ENCODE measurements at regions not wholly inside any gene's neighbourhood (a gene's known extent, or its start where the extent isn't known, plus 50 kb on each side); places are given as distances from the start of the nearest gene placed in this dataset.

- no peak for DNase-seq
- Histone ChIP-seq H3K4me3 (replicated peaks in 1 of 3; ENCODE audit: low read depth in 2 of 3, low read length in 3 of 3) (no peak overlapping the region), H3K4me1 (ENCODE audit: control insufficient read depth in 1 of 2, insufficient read depth in 2 of 2, low read length in 2 of 2) (no peaks in the 10 kb centered on the region), H3K79me2 (ENCODE audit: insufficient read depth, low read length) (no peaks in the 10 kb centered on the region), H3K4me2 (replicated peaks; ENCODE audit: extremely low read depth, low read length, poor library complexity, severe bottlenecking) (no peak overlapping the region), H4K20me1 (ENCODE audit: insufficient read depth, low read length) (no peaks in the 10 kb centered on the region), H3K9ac (ENCODE audit: insufficient read depth, low read length, poor library complexity, severe bottlenecking) (no peak overlapping the region), H3K27ac (ENCODE audit: low read depth in 1 of 2, low read length in 2 of 2) (no peak overlapping the region), H2AFZ (ENCODE audit: insufficient read depth, low read depth, low read length, poor library complexity, severe bottlenecking) (no peak overlapping the region), H3K9me3 (replicated peaks in 1 of 2; ENCODE audit: control insufficient read depth in 1 of 2, insufficient read depth in 1 of 2, low read length in 2 of 2) (no peaks in the 10 kb centered on the region), H3K36me3 (replicated peaks in 1 of 2; ENCODE audit: control insufficient read depth in 1 of 2, insufficient read depth in 2 of 2, low read length in 2 of 2) (no peaks in the 10 kb centered on the region), H3K27me3 (ENCODE audit: control insufficient read depth in 2 of 2, insufficient read depth in 2 of 2, low read length in 2 of 2) (no peaks in the 10 kb centered on the region)
- H3K36me3 Mint-ChIP-seq: no peaks in the 10 kb centered on the region
- H3K4me1 Mint-ChIP-seq: no peaks in the 10 kb centered on the region
- H3K27me3 Mint-ChIP-seq (ENCODE audit: low read depth in 3 of 3): peaks cover 0 to 1% (median 0%) of the 10 kb centered on the region in 3 donors
- intact Hi-C loops (cut with micrococcal nuclease): no loop called here
- TF ChIP-seq CTCF (IDR thresholded peaks at IDR 0.05): no peak
- H3K4me3 Mint-ChIP-seq: no peak overlapping the region
- no peaks in the 10 kb centered on the region for H3K9me3 Mint-ChIP-seq
- H3K27ac Mint-ChIP-seq: no peak overlapping the region
- 43% methylated on average over 3 of the region's 3 CpGs for WGBS (ENCODE audit: insufficient coverage)
These were observed 157.6 kb upstream of the LRFN5 start for GRCh38 chr14:41449066-41449465.

- H3K9ac ChIP-seq (ENCODE audit: insufficient read depth, low read length, poor library complexity, severe bottlenecking): no peak overlapping the region
- no CpG with 5 or more reads among the region's 2 CpGs for WGBS (ENCODE audit: insufficient coverage)
- H4K20me1 ChIP-seq (ENCODE audit: insufficient read depth, low read length): no peaks in the 10 kb centered on the region
- Mint-ChIP-seq H3K9me3 (no peaks in the 10 kb centered on the region), H3K4me1 (no peaks in the 10 kb centered on the region), H3K36me3 (no peaks in the 10 kb centered on the region), H3K4me3 (no peak overlapping the region), H3K27me3 (ENCODE audit: low read depth in 3 of 3) (peaks cover 0 to 1% (median 0%) of the 10 kb centered on the region in 3 donors), H3K27ac (no peak overlapping the region)
- no peak overlapping the region for H2AFZ ChIP-seq (ENCODE audit: insufficient read depth, low read depth, low read length, poor library complexity, severe bottlenecking)
- no peaks in the 10 kb centered on the region for H3K36me3 ChIP-seq (replicated peaks in 1 of 2; ENCODE audit: control insufficient read depth in 1 of 2, insufficient read depth in 2 of 2, low read length in 2 of 2)
- no peak for TF ChIP-seq CTCF (IDR thresholded peaks at IDR 0.05)
- no peaks in the 10 kb centered on the region for H3K27me3 ChIP-seq (ENCODE audit: control insufficient read depth in 2 of 2, insufficient read depth in 2 of 2, low read length in 2 of 2)
- no peaks in the 10 kb centered on the region for H3K9me3 ChIP-seq (replicated peaks in 1 of 2; ENCODE audit: control insufficient read depth in 1 of 2, insufficient read depth in 1 of 2, low read length in 2 of 2)
- no peaks in the 10 kb centered on the region for H3K79me2 ChIP-seq (ENCODE audit: insufficient read depth, low read length)
- no peak overlapping the region for H3K4me3 ChIP-seq (replicated peaks in 1 of 3; ENCODE audit: low read depth in 2 of 3, low read length in 3 of 3)
- DNase-seq: no peak
- intact Hi-C loops (cut with micrococcal nuclease): no loop called here
- H3K4me1 ChIP-seq (ENCODE audit: control insufficient read depth in 1 of 2, insufficient read depth in 2 of 2, low read length in 2 of 2): no peaks in the 10 kb centered on the region
- no peak overlapping the region for H3K27ac ChIP-seq (ENCODE audit: low read depth in 1 of 2, low read length in 2 of 2)
- H3K4me2 ChIP-seq (replicated peaks; ENCODE audit: extremely low read depth, low read length, poor library complexity, severe bottlenecking): no peak overlapping the region
These were observed 160.7 kb upstream of the LRFN5 start for GRCh38 chr14:41446008-41446407.
